ENCODE measurements at regions not wholly inside any gene's neighbourhood (a gene's known extent, or its start where the extent isn't known, plus 50 kb on each side); places are given as distances from the start of the nearest gene placed in this dataset.
"Not testable (repeated sequence)": the region's sequence is repeated elsewhere in the genome, so short reads cannot be mapped to it uniquely, and the experiment has no call there.

DNA sequence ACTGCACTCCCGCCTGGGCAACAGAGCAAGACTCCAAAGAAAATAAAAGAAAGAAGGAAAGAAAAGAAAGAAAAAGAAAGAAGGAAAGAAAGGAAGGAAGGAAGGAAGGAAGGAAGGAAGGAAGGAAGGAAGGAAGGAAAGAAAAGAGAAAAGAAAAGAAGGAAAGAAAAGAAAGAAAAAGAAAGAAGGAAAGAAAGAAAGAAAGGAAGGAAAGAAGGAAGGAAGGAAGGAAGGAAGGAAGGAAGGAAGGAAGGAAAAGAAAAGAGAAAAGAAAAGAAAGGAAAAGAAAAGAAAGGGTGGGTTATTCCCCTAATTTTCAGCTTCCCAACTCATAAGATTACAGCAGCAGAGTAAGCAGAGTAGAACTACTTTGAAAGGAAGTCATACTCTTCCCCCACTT lies 64.4 kb downstream of the TMEM200C start:
- DNase-seq (ENCODE audit: low read depth in 1 of 2, low spot score in 1 of 2); in situ Hi-C loops (cut with HindIII; ENCODE audit: low pct_unique_long_range_greater_than_20kb, low sequenced_read_pairs): not testable (repeated sequence)

GRCh38 chr18:5828913-5829312 lies 66.4 kb downstream of the TMEM200C start:
- TF ChIP-seq JUND (IDR thresholded peaks at IDR 0.05; ENCODE audit: low read depth) = no peak
- no peak for DNase-seq (ENCODE audit: low read depth in 1 of 2, low spot score in 1 of 2)
- in situ Hi-C loops (cut with HindIII; ENCODE audit: low pct_unique_long_range_greater_than_20kb, low sequenced_read_pairs) = no loop called here

- DNase-seq (ENCODE audit: low read depth in 1 of 2, low spot score in 1 of 2) = no peak
- no peak for TF ChIP-seq JUND (IDR thresholded peaks at IDR 0.05; ENCODE audit: low read depth)
- in situ Hi-C loops (cut with HindIII; ENCODE audit: low pct_unique_long_range_greater_than_20kb, low sequenced_read_pairs) = no loop called here
These were observed 69.7 kb downstream of the TMEM200C start for GRCh38 chr18:5825663-5826062.

GRCh38 chr18:5824370-5824984 lies 70.8 kb downstream of the TMEM200C start:
- TF ChIP-seq JUND (IDR thresholded peaks at IDR 0.05; ENCODE audit: low read depth) = no peak
- in situ Hi-C loops (cut with HindIII; ENCODE audit: low pct_unique_long_range_greater_than_20kb, low sequenced_read_pairs) = no loop called here
- DNase-seq (ENCODE audit: low read depth in 1 of 2, low spot score in 1 of 2) = no peak

- no peak for DNase-seq (ENCODE audit: low read depth in 1 of 2, low spot score in 1 of 2)
- in situ Hi-C loops (cut with HindIII; ENCODE audit: low pct_unique_long_range_greater_than_20kb, low sequenced_read_pairs) = no loop called here
- no peak for TF ChIP-seq JUND (IDR thresholded peaks at IDR 0.05; ENCODE audit: low read depth)
These were observed 77.5 kb downstream of the TMEM200C start for GRCh38 chr18:5817816-5818215.

GRCh38 chr18:5806860-5807259 lies 88.5 kb downstream of the TMEM200C start:
- in situ Hi-C loops (cut with HindIII; ENCODE audit: low pct_unique_long_range_greater_than_20kb, low sequenced_read_pairs) = no loop called here
- no peak for DNase-seq (ENCODE audit: low read depth in 1 of 2, low spot score in 1 of 2)
- TF ChIP-seq JUND (IDR thresholded peaks at IDR 0.05; ENCODE audit: low read depth) = no peak

- in situ Hi-C loops (cut with HindIII; ENCODE audit: low pct_unique_long_range_greater_than_20kb, low sequenced_read_pairs) = no loop called here
- no peak for DNase-seq (ENCODE audit: low read depth in 1 of 2, low spot score in 1 of 2)
- TF ChIP-seq JUND (IDR thresholded peaks at IDR 0.05; ENCODE audit: low read depth) = no peak
These were observed 107.4 kb downstream of the TMEM200C start for GRCh38 chr18:5787936-5788335.

DNA sequence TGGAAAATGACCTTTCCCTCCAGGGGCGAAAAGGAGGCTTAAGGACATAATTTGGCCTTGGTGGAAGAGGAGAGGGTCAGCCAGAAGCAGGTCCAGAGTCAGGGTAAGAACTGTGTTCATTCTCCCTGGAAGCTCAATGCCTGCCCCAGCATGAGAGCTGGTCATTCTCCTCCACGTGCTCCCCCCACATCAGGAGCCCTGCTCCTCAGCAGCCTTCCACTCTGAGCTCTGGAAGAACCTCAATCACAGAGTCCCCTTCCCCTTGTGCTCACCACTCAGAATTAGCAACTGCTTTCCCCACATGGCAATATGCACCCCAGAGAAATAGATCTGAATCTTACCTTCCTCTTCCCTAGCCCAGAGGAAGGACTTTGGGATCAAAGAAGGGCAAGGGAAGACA lies 115.4 kb downstream of the TMEM200C start:
- in situ Hi-C loops (cut with HindIII; ENCODE audit: low pct_unique_long_range_greater_than_20kb, low sequenced_read_pairs) = no loop called here
- TF ChIP-seq JUND (IDR thresholded peaks at IDR 0.05; ENCODE audit: low read depth) = no peak
- DNase-seq (ENCODE audit: low read depth in 1 of 2, low spot score in 1 of 2) = no peak

DNA sequence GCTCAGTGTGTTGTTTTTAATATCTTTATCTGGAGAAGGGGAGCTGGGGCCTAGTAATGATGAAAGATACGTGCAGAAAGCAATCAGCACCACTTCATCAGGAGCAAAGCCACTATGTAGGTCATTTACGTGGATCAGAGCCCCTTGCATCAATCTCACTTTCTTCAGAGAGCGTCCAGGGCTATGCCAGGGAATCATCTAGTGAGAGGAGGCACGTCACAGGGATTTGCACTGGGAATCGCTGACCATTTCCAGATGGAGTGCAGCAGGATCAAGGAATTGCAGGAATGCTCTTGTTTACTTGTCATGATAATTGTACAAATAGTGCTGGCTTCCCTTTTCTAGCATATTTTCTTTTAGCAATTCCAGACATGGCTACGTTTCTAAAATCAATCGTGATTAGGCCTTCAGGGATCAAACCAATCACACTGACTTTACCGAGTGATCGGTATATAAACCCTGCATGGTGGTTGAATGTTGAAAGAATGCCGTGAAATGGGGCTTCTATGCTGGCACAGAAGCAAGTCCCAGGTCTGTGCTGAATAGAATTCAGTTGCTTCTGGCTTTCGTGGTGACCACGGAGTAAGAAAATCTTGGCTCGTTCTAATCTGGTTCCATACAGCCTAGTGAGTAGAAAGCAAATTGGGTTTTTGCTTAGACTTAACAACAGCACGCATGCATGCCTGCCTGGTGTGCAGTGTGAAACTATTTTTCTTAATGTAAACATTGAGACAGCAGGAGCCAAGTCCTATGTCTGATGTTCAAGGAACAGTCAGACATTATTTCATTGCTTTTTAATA lies 122.8 kb downstream of the TMEM200C start:
- no peak for TF ChIP-seq JUND (IDR thresholded peaks at IDR 0.05; ENCODE audit: low read depth)
- no peak for DNase-seq (ENCODE audit: low read depth in 1 of 2, low spot score in 1 of 2)
- in situ Hi-C loops (cut with HindIII; ENCODE audit: low pct_unique_long_range_greater_than_20kb, low sequenced_read_pairs) = no loop called here

DNA sequence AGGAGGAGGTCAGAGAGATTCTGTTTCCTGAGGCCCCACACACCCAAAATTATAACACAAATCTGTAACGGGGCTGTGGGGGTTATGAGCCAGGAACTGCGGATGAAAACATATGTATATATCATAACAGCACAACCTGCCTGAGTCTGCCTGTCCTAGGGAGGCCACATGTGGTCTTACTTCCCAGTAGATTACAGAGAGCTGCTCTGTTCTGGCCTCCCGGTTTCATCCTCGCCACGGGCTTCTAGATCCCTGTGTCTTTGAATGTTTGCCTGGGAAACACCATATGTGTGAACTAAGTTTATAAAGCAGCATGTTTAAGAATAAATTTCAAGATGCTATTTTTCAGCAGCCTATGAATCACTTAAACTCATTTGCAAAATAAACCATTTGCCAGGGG lies 124.0 kb downstream of the TMEM200C start:
- DNase-seq (ENCODE audit: low read depth in 1 of 2, low spot score in 1 of 2) = no peak
- no peak for TF ChIP-seq JUND (IDR thresholded peaks at IDR 0.05; ENCODE audit: low read depth)
- in situ Hi-C loops (cut with HindIII; ENCODE audit: low pct_unique_long_range_greater_than_20kb, low sequenced_read_pairs) = no loop called here

GRCh38 chr18:5770176-5770575 lies 125.1 kb downstream of the TMEM200C start:
- no peak for TF ChIP-seq JUND (IDR thresholded peaks at IDR 0.05; ENCODE audit: low read depth)
- in situ Hi-C loops (cut with HindIII; ENCODE audit: low pct_unique_long_range_greater_than_20kb, low sequenced_read_pairs) = no loop called here
- no peak for DNase-seq (ENCODE audit: low read depth in 1 of 2, low spot score in 1 of 2)

- in situ Hi-C loops (cut with HindIII; ENCODE audit: low pct_unique_long_range_greater_than_20kb, low sequenced_read_pairs) = no loop called here
- no peak for DNase-seq (ENCODE audit: low read depth in 1 of 2, low spot score in 1 of 2)
- TF ChIP-seq JUND (IDR thresholded peaks at IDR 0.05; ENCODE audit: low read depth) = no peak
These were observed 126.9 kb downstream of the TMEM200C start for GRCh38 chr18:5768454-5768853.

DNA sequence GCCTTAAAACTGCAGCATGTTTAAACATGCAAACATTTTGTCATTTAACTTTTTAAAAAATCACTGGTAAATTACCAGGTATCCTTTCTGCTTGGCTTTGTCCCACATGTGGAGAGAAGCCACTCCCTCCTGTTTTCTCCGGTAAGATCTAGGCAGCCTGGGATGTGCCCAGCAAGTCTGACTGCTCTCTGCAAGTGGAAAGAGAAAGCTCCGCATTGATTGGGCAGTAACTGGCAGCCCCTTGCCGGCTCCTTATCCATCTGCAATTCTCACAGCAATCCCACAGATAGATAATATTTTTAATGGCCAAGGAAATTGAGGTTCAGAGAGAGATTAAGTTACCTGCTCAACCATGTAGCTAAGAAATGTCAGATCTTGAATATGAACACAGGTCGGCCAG lies 136.1 kb downstream of the TMEM200C start:
- DNase-seq (ENCODE audit: low read depth in 1 of 2, low spot score in 1 of 2) = no peak
- in situ Hi-C loops (cut with HindIII; ENCODE audit: low pct_unique_long_range_greater_than_20kb, low sequenced_read_pairs) = no loop called here
- no peak for TF ChIP-seq JUND (IDR thresholded peaks at IDR 0.05; ENCODE audit: low read depth)

DNA sequence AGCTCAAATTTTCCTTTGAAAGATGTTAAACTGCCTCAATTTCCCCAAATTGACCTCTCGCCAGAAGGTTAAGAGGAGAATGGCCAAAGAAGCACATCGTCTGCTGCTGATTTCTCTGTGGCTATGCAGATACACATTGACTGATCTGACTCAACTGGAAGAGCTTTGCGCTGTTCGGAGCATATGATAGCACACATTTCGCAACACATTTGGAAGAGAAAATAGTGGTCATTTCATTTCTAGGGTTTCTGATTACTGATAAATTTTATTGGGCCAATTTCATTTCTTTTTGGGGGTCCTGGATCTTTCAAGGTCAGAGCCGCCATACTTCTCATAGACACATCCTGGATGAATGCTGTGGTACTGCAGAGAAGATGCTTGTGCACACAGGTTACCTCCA lies 138.5 kb downstream of the TMEM200C start:
- TF ChIP-seq JUND (IDR thresholded peaks at IDR 0.05; ENCODE audit: low read depth) = no peak
- DNase-seq (ENCODE audit: low read depth in 1 of 2, low spot score in 1 of 2) = no peak
- in situ Hi-C loops (cut with HindIII; ENCODE audit: low pct_unique_long_range_greater_than_20kb, low sequenced_read_pairs) = no loop called here

Measured in T47D (cell line).